NCI-H2171 treated with DMSO at 0.1 percent for 48 hours (cell line): ENCODE measurements at regions not wholly inside any gene's neighbourhood (a gene's known extent, or its start where the extent isn't known, plus 50 kb on each side); places are given as distances from the start of the nearest gene placed in this dataset.

Source experiments
- DNase-seq: peaks from one replicate; lab custom pipeline; 2025; lab: John Stamatoyannopoulos, UW

DNA sequence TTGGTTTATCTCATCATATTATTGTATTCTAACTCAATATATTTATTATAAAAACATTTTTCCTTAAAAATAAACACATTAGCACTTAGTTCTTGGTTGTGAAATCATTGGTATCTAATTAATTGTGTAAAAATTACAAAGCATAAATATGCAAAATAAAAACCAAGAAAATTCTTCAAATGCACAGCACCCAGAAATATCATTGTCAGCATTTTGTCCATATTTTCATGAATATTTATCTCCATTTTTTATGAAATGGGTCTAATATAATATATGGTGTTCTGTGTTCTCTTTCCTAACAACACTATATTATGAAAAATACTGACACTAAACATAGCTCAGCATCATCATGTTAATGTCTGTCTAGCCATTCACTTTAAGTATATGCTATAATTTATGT lies 877.8 kb upstream of the MAP3K7 start:
- DNase-seq = no peak

DNA sequence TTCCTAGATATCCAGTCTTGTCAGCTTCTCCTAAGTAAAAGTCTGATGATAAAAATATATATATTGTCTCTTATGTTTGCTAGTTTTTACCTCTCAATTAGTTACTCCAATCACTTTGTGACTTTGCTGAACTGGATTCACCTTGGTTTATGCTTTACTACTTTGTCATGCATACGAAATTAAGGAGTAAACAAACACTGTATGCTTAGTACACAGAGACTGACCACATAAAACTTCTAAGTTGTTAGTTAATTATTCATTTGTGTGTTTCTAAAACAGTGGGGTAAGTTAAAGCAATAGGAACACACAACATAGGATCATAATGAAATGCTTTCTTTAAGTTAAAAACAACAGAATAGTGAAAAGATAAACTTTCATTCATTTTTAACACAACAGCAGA lies 877.3 kb upstream of the MAP3K7 start:
- no peak for DNase-seq

DNA sequence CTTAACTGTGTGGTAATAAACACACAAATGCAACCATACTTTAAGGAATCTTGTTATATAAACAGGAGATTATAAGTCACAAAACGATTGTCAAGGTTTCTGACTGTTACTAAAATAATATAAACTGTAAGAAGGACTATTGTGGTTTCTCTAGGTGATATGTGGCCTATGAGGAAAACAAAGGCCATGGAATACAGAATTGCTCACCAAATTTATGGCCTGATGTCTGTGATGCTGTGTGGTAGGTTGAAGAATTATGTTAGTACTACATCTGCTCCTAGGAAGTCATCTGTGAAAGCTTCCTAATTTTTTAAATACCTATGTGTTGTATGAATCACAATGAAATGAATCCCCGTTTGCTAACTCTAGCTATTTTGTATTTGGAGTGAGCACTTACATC lies 875.4 kb upstream of the MAP3K7 start:
- no peak for DNase-seq

GRCh38 chr6:91453224-91453878 lies 866.5 kb upstream of the MAP3K7 start:
- DNase-seq = no peak

- DNase-seq = no peak
These were observed 862.7 kb upstream of the MAP3K7 start for GRCh38 chr6:91449539-91449938.

- no peak for DNase-seq
These were observed 860.8 kb upstream of the MAP3K7 start for GRCh38 chr6:91447530-91448254.

- DNase-seq = no peak
These were observed 860.2 kb upstream of the MAP3K7 start for GRCh38 chr6:91447081-91447480.

DNA sequence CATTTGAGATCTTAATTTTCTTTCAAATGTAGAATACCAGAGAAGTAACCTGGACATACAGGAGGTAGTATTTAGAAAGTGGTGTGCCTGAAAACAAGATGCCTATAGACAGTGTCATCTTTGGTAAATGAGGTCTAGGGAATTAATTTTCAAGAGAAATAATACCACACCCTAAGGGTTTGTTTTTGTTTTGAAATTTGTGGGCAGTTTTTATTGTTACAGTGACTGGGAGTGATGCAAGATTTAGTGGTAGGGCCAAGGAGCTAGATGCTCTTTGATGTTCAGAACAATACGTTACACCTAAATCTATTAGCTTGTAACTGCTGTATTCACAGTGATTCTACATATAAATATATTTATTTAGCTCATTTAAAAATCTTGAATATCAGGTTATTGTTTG lies 856.5 kb upstream of the MAP3K7 start:
- no peak for DNase-seq

- no peak for DNase-seq
These were observed 855.5 kb upstream of the MAP3K7 start for GRCh38 chr6:91442342-91442741.

GRCh38 chr6:91438570-91438969 lies 851.7 kb upstream of the MAP3K7 start:
- DNase-seq = no peak

- DNase-seq = no peak
These were observed 850.5 kb upstream of the MAP3K7 start for GRCh38 chr6:91437315-91437729.

GRCh38 chr6:91436448-91436847 lies 849.6 kb upstream of the MAP3K7 start:
- DNase-seq = no peak

DNA sequence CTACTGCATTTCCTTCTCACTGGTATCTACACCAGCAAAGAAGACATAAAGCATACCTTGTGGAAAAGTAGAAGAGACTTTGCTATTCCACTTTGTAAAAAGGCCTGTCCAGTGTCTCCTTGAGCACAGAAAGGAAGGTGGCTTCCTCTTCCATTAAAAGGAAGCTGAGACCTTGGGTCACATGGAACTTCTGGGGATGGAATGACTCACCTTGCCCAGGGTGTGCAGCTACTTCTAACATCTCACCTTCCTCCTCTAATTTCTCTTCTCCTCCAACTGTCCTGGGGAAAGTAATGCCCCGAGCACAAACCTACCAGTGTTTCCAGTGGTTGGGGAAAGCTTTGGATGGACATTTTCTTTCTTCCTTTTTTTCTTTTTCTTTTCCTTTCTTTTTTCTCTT lies 848.8 kb upstream of the MAP3K7 start:
- DNase-seq = no peak

DNA sequence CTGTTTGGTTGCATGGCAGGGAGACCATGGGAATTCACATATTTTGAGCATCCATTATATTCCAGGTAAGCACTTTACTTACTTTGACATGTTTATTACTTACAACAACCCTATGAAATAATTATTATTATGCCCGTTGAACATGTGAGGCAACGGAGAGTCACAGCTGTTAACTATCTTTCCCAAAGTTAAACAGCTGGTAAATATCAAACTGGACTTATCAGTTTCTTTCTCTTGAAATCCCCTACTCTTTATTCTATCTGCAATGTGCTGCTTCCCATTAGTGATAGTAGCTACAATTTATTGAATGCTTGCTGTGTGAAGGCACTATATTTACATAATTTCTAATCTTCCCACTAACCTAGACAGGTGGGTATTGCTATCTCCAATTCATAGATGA lies 847.7 kb upstream of the MAP3K7 start:
- no peak for DNase-seq

DNA sequence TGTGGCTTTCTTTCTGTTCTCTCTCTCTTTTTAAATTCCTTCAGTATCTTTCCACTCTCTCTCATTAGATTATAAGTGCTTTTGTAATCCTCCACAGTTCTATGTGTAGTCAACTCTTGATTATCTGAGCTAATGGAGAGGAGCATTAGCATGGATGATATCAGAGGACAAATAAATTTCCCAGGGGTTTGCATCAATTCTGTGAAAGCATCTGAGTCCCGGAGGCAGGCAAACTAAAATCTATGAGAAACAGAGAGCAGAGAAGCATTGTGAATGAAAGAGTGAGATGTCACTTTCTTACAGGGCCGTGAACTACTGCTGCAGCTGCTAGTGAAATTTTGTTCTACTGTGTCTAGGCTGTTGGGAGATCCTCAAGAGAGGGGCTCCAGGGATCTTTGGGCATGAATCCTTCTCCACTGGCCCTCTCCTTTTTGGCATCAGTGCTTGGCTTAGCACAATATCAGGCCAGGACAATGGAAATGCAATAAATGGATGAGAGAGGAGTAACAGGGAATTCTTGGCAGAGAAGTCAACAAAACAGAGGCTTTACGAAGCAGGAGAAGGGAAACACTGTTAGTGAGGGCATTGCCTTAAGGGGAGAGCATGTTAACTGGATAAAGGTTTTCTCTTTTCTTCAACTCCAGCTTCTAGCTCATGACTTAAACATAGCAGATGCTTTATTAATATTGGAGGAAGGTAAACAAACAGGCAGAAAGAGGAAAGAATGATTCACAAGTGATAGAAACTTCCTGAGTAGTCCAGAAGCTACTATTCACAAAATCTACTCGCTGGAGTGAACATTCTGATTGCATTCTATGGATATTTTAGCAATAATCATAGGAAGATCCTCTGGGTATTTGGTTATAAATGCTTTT lies 847.0 kb upstream of the MAP3K7 start:
- no peak for DNase-seq

GRCh38 chr6:91428953-91429560 lies 842.2 kb upstream of the MAP3K7 start:
- DNase-seq = no peak

DNA sequence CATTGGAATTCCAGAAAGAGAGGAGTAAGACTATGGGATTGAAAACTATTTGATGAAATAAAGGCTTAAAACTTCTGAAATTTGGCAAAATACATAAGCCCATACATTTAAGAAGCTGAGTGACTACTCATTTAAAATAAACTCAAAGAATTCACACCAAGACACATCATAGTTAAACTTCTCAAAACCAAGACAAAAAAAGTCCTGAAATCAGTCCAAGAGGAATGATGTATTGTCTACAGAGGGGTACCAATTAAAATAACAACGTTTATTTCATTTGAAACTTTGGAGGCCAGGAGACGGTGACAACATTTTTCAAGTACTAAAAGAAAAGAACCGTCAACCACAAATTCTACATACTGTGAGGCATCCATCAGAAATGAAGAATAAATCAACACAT lies 841.4 kb upstream of the MAP3K7 start:
- no peak for DNase-seq

- DNase-seq = no peak
These were observed 833.4 kb upstream of the MAP3K7 start for GRCh38 chr6:91420243-91420642.

DNA sequence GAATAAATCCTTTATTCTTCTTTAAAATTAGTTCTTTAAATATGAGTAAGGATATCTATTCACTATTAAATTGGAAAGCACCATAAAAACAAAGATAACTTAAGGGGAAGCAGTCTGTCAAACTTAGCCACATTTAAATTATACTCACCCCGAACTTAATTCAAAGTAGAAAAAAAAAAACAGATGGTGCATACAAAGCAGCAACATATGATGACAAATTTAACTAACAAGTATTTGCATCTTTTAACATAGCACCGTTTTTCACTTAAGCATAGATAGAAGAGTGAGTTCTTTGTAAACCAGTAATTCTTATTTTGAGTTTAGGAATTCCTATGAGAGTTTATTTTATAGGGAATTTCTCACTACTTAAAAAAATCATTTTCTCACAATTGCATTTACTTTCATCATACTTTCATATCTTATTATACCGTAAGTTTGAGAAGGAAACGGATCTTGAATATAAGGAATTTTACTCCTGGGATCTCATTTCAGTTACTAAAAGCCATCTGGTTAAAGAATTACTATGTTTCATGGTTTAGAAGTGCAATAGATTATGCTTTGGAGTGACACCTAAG lies 828.2 kb upstream of the MAP3K7 start:
- DNase-seq = peak; percentile 1

GRCh38 chr6:91412532-91412931 lies 825.7 kb upstream of the MAP3K7 start:
- no peak for DNase-seq

DNA sequence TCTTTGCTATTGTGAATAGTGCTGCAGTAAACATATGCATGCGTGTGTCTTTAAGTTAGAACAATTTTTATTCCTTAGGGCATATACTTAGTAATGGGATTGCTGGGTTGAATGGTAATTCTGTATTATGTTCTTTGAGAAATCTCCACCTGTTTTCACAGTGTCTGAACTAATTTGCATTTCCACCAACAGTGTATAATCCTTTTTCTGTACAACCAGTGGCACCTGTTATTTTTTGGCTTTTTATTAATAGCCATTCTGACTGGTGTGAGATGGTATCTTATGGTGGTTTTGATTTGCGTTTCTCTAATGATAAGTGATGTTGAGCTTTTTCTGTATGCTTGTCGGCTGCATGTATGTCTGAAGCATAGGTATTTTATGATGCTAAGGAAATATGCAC lies 820.8 kb upstream of the MAP3K7 start:
- no peak for DNase-seq

GRCh38 chr6:91392951-91393350 lies 806.1 kb upstream of the MAP3K7 start:
- no peak for DNase-seq
